ENCODE measurements at regions not wholly inside any gene's neighbourhood (a gene's known extent, or its start where the extent isn't known, plus 50 kb on each side); places are given as distances from the start of the nearest gene placed in this dataset.
A peak's percentile ranks its signal among the peaks of the same experiment; 100 is the strongest.
"Not testable (repeated sequence)": the region's sequence is repeated elsewhere in the genome, so short reads cannot be mapped to it uniquely, and the experiment has no call there.

DNA sequence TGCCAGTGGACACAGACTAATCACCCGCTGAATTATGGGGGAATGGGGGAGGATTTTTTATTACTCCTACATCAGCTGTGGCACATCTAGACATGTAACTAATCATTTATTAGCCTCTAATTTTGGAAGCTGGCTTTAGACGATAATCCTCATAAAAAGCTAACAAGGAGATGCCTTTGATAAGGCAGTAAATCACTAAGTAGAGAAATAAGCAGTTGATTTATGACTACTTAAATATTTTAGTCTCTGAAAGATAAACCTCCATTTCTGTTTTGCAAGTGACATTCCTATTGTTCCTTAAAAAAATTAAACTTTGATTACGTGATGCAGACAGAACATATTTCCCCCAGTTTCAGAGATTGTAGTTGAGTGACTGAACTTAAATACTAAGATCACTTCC is 206.4 kb upstream of the CDKN2B start:
- DNase-seq (ENCODE audit: extremely low read depth in 1 of 11, low read depth in 9 of 11, low spot score in 4 of 11): no peak

DNA sequence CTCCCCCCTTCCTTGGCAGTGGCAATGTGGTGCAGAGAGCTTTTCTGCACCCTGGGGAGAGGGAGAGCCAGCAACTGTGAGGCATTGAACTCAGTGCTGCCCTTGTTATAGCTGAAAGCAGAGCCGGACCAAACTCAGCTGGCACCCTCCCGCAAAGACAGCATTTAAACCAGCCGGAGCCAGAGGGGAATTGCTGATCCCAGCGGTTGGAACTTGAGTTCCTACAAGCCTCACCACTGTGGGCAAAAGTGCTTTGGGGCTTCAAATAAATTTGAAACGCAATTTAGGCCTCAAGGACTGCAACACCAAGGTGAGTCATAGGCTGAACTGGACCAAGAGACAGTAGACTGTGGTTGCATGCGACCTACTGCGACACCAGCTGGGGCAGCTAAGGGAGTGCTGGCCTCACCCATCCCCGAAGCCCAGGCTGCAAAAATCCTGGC is 207.6 kb upstream of the CDKN2B start:
- no peak for DNase-seq (ENCODE audit: extremely low read depth in 1 of 11, low read depth in 9 of 11, low spot score in 4 of 11)

DNA sequence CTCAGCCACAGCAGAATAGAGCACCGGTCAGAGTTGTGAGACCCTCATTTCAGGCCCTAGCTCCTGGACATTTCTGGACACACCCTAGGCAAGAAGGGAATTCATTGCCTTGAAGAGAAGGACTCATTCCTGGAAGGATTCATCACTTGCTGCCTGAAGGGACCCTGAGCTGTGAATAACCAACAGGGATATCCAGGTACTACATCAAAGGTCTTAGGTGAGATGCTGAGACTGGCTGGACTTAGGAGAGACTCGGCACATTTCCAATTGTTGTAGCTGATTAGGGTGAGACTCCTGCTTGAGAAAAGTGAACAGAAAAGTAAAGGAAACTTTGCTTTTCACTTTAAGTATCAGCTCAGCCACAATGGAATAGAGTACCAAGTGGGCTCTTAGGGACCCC is 208.1 kb upstream of the CDKN2B start:
- DNase-seq (ENCODE audit: extremely low read depth in 1 of 11, low read depth in 9 of 11, low spot score in 4 of 11): no peak

DNA sequence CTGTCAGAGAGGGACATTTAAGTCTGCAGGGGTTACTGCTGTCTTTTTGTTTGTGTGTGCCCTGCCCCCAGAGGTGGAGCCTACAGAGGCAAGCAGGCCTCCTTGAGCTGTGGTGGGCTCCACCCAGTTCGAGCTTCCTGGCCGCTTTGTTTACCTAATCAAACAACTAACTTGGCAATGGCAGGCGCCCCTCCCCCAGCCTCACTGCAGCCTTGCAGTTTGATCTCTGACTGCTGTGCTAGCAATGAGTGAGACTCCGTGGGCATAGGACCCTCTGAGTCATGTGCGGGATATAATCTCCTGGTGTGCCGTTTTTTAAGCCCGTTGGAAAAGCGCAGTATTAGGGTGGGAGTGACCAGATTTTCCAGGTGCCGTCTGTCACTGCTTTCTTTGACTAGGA is 216.8 kb upstream of the CDKN2B start:
- DNase-seq (ENCODE audit: extremely low read depth in 1 of 11, low read depth in 9 of 11, low spot score in 4 of 11): not testable (repeated sequence)

DNA sequence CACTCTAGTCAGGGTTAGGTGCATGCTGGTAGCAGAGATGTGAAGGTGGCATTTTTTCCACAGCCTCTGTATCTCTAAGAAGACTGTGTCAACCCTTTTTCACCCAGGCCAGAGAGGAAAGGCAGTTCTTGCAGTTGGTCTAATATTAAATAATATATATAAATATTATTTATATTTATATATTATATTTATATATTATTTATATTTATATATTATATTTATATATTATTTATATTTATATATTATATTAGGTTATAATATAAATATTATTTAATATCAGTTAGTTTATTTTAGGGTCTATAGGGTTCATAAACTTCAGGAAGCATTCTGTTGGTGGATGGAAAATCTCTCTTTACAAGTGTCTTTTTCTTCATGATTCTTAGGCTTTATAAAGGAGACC is 218.6 kb upstream of the DMRTA1 start:
- DNase-seq (ENCODE audit: extremely low read depth in 1 of 11, low read depth in 9 of 11, low spot score in 4 of 11): no peak

DNA sequence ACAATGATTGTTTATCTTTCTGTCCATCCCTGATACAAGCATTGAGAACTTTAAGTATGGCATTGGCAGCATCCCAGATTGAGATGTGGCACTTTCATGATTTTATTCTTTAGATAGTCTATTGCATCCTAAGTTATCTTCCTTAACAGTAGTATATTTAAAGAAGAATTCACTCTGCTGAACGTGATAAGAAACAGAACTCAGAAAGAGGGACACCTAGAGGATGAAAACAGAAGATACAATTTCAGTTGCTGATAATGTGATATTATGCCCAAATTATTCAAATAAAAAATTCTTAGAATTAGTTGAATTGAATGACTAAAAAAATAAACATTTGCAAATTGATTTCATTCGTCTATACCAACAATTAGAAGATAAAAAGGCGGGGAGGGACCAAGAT is 218.1 kb upstream of the DMRTA1 start:
- DNase-seq (ENCODE audit: extremely low read depth in 1 of 11, low read depth in 9 of 11, low spot score in 4 of 11): no peak

DNA sequence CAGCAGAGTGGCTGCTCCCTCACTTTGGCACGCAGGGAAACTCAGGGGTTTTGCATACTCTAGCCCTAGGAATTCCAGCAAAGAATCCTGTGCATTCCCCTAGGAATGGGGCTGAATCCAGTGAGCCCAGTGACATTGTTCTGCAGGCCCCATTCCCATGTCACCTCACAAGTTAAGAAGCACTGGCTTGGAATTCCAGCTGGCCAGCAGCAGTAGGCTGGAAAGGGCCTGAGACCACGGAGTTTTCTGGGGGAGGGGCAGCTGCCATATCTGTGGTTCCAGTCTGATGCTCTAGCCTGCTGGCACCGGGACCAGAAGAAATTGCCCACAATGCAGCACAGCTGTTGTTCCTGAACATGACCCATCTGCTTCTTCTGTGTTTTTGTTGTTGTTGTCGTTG is 217.6 kb upstream of the DMRTA1 start:
- no peak for DNase-seq (ENCODE audit: extremely low read depth in 1 of 11, low read depth in 9 of 11, low spot score in 4 of 11)

DNA sequence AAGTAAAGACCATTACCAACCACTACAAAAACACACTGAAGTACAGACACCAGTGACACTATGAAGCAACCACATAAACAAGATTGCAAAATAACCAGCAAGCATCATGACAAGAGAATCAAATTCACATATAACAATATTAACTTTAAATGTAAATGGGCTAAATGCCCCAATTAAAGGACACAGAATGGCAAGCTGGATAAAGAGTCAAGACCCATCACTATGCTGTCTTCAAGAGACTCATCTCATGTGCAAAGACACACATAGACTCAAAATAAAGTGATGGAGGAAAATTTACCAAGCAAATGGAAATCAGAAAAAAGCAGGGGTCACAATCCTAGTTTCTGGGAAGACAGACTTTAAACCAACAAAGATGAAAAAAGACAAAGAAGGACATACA is 215.3 kb upstream of the DMRTA1 start:
- not testable (repeated sequence) for DNase-seq (ENCODE audit: extremely low read depth in 1 of 11, low read depth in 9 of 11, low spot score in 4 of 11)

DNA sequence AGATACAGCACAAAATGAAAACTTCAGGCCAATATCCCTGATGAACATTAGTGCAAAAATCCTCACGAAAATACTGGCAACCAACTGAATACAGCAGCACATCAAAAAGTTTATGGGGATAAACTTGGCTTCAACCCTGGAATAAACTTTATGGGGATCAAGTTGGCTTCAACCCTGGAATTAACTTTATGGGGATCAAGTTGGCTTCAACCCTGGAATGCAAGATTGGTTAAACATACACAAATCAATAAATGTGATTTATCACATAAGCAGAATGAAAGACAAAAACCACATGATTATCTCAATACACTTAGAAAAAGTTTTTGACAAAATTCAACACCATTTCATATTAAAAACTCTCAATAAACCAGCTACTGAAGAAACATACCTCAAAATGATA is 213.7 kb upstream of the DMRTA1 start:
- no peak for DNase-seq (ENCODE audit: extremely low read depth in 1 of 11, low read depth in 9 of 11, low spot score in 4 of 11)

DNA sequence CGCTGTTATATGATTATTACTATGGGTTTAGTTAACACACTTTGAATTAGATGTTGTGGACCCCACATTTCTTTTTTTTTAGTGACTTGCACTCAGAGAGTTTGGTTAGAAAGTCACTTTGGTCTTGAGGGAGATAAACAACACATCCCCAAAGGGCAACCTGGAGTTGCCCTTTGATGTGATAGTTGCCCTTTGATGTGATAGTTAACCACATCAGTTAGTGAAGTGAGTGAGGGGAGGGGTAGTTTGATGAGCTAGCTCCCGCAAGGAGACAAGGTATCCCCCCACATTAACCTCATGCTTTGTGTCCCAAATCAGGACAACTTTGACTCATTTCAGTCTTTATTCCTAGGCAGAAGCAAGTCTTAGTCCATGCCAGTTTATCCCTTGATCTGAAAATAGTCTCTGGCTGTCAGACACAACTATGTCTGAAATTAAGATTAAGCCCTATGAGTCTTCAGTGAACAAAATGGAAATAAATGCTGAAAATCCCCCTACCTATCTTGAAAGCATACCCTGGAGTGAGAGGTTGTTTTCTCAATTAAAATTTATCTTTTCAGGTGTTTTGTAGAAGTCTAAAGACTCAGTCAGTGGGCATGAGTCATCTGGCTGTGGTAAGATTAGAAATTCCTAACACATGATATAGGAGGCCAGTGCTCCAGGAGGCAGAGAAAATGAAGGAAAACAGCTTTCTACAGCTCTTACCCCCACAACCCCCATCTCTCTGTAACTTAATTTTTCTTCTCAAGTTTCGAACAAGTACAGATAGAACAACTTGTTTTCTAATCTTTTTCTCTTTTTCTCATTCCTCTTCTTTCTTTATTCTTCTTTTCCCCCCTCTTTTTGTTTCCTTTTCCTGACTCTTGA is 208.9 kb upstream of the DMRTA1 start:
- DNase-seq (ENCODE audit: extremely low read depth in 1 of 11, low read depth in 9 of 11, low spot score in 4 of 11): no peak

DNA sequence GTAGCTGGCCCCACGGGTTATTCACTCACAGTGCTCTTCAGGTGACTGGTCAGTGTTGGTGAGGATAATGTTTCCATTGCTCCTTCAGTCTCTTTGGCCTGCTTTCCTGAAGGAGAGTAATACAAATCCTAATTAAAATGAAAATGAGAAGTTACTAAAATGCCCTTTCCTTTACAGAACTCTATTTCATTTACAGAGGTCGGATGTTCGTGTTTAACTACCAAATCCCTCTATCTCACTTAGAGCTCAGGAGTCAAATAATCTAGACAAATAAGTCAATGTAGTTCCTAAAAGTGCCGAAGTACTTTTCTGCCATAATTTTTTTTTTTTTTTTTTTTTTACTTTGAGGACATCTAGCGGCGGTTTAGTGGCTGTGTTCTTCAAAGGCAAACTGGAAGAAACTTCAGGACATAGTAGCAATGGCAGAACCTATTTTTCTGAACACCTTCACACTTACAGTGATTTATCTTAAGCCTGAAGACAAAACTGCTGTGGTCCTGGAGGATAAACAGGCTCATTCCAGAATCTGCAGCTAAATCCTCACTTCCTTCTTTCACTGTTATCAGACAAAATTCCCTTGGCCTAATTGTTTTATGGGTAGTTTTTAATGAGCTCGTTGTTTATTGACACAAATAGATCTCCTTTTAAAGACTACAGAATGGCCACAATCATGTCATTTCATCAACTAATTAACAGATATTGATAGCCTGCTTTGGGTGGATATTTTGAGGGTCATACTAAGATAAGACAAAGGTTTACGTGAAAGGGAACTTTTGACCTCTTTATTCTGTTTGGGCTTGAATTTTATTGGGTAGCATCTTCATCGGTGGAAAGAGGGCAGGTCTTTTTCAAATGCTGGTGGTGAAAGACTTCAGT is 207.6 kb upstream of the DMRTA1 start:
- DNase-seq (ENCODE audit: extremely low read depth in 1 of 11, low read depth in 9 of 11, low spot score in 4 of 11): peak in 3 of 11 donors; percentile 4 to 12 (median 12)

DNA sequence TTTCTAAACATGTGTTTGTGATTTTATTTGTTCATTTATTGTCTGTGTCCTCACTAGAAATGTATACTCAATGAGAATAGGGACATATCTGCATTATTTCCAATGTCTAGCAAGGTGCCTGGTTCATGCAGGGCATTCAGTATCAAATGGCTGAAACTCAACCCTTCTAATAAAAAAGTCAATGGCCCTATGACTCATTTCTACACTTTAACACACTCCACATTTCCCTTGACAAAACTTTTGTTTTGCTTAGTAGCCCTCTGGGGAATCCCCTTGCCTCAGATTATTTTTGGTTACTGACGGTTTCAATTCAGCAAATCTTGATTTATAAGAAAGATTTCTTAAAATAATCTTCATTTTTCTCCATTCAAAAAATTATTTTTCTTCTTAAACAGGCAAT is 206.0 kb upstream of the DMRTA1 start:
- DNase-seq (ENCODE audit: extremely low read depth in 1 of 11, low read depth in 9 of 11, low spot score in 4 of 11): no peak

DNA sequence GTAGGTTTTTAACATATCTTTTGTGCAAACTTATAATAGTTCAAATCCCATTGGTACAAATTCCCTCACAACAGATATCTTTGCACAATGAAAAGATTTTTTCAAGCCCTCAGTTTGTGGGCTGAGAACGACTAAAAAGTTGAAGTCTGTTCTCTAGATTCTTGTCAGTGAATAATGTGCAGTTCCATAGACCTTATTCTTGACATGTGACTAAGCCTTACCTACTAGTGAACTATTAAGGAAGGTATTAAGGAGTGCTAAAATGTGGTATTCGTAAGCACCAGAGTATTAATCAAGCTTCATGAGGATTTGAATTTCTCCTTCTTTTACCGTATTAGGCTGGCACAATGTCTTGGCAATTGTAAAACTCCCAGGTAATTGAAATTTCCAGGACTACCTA is 205.6 kb upstream of the DMRTA1 start:
- DNase-seq (ENCODE audit: extremely low read depth in 1 of 11, low read depth in 9 of 11, low spot score in 4 of 11): no peak

DNA sequence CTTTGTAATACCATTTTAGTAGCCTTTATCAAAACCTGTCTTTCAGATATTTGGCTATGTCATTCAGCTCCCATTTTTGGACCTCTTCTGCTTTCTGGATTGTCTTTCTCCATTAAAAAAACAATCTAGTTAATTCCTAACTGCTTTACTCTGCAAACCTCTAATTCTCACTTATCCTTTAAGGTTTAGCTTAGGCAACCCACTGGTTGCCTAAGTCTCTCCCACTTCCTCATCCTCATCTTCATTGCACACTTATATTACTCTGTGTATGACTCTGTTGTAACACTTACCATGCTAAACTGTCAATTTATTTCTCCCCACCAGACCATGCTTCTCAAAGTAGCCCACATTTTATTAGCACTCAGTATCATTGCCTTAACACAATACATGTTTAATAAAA is 205.0 kb upstream of the DMRTA1 start:
- no peak for DNase-seq (ENCODE audit: extremely low read depth in 1 of 11, low read depth in 9 of 11, low spot score in 4 of 11)

DNA sequence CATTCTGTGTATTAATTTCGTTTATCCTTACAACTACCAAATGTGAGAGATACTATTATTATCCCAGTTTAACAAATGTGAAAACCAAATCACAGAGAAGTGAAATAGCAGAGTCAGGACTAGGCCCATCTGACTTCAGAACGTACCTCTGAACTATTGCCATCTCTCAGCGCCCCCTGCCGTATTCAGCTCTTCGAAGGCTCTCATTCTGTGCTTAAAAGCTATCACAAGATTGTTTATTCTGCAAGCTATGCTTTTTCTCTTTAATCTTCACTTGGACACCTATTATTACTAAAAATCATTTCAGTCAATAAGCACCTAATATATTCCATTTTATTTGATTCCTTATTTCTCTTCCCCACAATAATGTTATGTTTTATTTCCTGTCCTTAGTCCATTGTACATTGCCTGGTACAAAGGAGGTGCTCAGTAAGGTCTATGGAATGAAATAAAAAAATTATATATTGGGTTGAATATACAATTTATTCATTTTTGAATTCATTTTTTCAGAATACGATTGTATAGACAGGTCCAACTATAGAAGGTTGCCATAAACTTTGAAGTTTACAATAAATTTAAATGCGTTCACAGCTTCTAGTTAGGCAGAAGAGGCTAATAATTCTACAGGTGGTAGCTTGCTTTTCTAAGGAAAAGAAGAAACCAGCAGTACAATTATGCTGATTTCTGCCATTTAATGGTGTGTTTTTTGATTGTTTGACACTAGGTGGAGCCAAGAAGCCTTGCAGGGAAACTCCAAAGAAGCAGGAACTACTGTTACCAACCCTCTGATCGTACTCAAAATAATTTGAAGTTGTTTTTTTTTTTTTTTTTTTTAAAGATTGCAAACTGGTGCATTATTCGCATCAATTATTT is 202.2 kb upstream of the DMRTA1 start:
- DNase-seq (ENCODE audit: extremely low read depth in 1 of 11, low read depth in 9 of 11, low spot score in 4 of 11): peak in 2 of 11 donors; percentile 5 to 11

DNA sequence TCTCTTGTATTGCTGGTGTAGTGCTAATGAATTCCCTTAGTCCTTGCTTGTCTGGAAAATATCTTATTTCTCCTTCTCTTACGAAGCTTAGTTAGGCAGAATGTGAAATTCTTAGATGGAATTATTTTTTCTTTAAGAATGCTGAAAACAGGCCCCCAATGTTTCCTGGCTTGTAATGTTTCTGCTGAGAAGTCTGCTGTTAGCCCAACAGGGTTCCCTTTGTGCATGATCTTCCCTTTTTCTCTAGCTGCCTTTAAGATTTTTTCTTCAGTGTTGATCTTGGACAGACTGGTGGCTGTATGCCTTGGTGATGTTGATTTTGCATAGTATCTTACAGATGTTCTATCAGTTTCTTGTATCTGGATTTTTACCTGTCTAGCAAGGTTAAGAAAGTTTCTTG is 191.3 kb upstream of the DMRTA1 start:
- DNase-seq (ENCODE audit: extremely low read depth in 1 of 11, low read depth in 9 of 11, low spot score in 4 of 11): no peak

DNA sequence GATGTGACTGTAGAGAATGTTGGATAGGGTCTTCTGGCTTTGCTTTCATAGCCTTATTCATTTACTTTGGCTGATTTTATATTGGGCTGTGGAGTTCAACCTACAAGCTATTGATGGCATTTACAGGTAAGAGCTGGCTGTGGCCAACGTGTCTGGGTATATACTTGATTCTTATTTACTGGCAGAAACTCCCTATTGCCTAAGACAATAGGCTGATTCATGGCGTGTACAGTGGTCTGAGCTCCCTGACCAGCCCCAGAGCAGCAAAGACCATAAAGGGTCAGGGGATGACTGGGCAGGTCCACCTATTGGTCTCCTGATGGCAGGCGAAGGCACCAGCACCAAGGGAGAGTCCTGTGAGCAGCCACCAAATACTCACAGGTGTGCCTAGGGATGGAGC is 190.2 kb upstream of the DMRTA1 start:
- DNase-seq (ENCODE audit: extremely low read depth in 1 of 11, low read depth in 9 of 11, low spot score in 4 of 11): no peak

DNA sequence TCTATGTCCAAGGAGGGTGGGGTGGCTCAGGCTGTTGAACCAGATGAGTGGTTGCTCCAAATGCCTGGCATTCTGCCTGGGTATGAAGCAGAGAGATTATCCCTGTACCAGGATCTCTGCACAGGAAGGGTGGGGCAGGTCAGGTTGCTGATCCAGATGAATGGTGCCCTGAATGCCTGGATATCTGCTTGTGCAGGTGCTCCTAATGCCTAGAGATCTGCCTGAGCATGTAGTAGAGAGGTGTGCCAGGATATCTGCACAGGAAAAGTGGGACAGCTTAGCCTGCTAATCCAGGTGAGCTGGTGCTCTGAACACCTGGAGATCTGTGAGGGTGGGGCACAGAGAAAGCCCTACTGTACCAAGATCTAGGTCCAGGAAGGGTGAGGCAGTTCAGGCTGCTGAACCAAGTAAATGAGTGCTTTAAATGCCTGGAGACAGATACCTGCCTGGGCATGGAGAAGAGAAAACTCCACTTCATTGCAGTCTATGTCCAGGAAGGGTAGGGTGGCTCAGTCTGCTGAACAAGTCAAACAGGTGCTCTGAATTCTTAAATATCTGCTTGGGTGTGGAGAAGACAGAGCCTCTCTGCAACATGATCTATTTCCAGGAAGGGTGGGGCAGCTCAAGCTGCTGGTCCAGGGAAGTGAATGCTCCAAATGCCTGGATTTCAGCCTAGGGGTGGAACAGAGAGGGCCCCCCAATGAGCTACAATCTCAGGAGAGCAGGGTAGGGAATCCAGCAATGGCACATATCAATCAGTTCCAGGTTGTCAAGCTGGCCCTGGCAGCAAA is 189.4 kb upstream of the DMRTA1 start:
- DNase-seq (ENCODE audit: extremely low read depth in 1 of 11, low read depth in 9 of 11, low spot score in 4 of 11): no peak

DNA sequence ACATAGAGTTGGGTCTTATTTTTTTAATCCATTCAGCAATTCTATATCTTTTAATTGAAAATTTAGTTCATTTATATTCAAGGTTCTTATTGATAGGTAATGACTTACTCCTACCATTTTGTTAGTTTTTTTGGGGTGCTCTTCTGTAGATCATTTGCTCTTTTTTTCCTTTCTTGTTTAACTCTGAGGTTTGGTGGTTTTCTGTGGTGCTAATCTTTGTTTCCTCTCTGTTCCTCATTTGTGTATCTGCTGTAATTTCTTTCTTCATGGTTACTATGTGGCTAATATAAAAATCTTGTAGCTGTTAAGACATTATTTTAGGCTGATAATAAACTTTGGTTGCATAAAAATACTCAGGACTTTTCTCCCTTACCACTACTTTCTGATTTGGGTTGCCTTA is 181.6 kb upstream of the DMRTA1 start:
- no peak for DNase-seq (ENCODE audit: extremely low read depth in 1 of 11, low read depth in 9 of 11, low spot score in 4 of 11)

All from renal cortex interstitium (tissue), 11 donors.